Endothelial cell of umbilical vein (primary cell): ENCODE measurements at regions not wholly inside any gene's neighbourhood (a gene's known extent, or its start where the extent isn't known, plus 50 kb on each side); places are given as distances from the start of the nearest gene placed in this dataset.

Experiments used
- BruUV-seq: library from RNA; stranded (reverse); fragments of 400-500 nt; replicated peaks from 2 replicates; lab custom pipeline; 2021; lab: Mats Ljungman, UMichigan
- CTCF ChIA-PET: fragments of 300-600, 350-600 bp; sonication (Branson Sonifier 250); formaldehyde crosslinking; loops from one replicate; lab custom pipeline; 2021; ENCODE audit warnings: antibody characterized with exemption, inconsistent platforms; lab: Charles Lee
- POLR2A ChIA-PET: fragments of 300-600, 350-600 bp; sonication (Branson Sonifier 250); formaldehyde crosslinking; loops from one replicate; lab custom pipeline; 2021; ENCODE audit warnings: antibody characterized with exemption, inconsistent platforms; lab: Charles Lee
- DNase-seq: peaks from one replicate; pipeline ENCODE4 v3.0.0-alpha.2; 2011; ENCODE audit warnings: low read depth, low spot score
- FAIRE-seq: peaks from 2 replicates; lab custom pipeline; 2011; peaks lifted over from hg19 to GRCh38; lab: Jason Lieb, UNC
- H2AFZ ChIP-seq: 2 replicates; pipeline ENCODE4 v1.6.0; 2012; ENCODE audit warnings: low read depth, low read length, control low read depth, inconsistent platforms
- H3K27ac ChIP-seq: 2 replicates; pipeline ENCODE4 v1.5.1; 2011; ENCODE audit warnings: low read depth, mild to moderate bottlenecking, control low read depth, low read length, moderate library complexity; ENCODE audit not compliant: insufficient read depth
- H3K27me3 ChIP-seq, 2 experiments: 2 replicates each; pipeline versions ENCODE4 v1.6.0 to v1.6.1; 2011; ENCODE audit warnings: low read length in 2 of 2, mixed read lengths in 1 of 2; ENCODE audit not compliant: control insufficient read depth in 2 of 2, insufficient read depth in 2 of 2
- H3K36me3 ChIP-seq, 2 experiments: 2 replicates in 1 of 2; 3 replicates in 1 of 2; pipeline ENCODE4 v1.5.1; 2011; ENCODE audit warnings: low read length in 2 of 2, mild to moderate bottlenecking in 1 of 2, moderate library complexity in 1 of 2; ENCODE audit not compliant: control insufficient read depth in 2 of 2, insufficient read depth in 2 of 2; ENCODE audit errors: extremely low read depth in 1 of 2
- H3K4me1 ChIP-seq: 3 replicates; pipeline ENCODE4 v1.5.1; 2011; ENCODE audit warnings: mild to moderate bottlenecking, low read length; ENCODE audit not compliant: control insufficient read depth, insufficient read depth; ENCODE audit errors: extremely low read depth
- H3K4me2 ChIP-seq: 2 replicates; pipeline ENCODE4 v1.6.1; 2011; ENCODE audit warnings: low read length, control low read depth, mixed read lengths; ENCODE audit not compliant: insufficient read depth
- H3K4me3 ChIP-seq, 3 experiments: fragments of 200-600 bp in 1 of 3; sonication (generic), shearing (Covaris generic) in 1 of 3; replicated peaks in 1 of 3; 2 replicates each; pipeline ENCODE4 v1.5.1; 2011 to 2016; ENCODE audit warnings: control low read depth in 3 of 3, low read length in 3 of 3, mild to moderate bottlenecking in 2 of 3, inconsistent platforms in 1 of 3, low read depth in 1 of 3, moderate library complexity in 1 of 3; ENCODE audit not compliant: insufficient read depth in 1 of 3
- H3K79me2 ChIP-seq: 2 replicates; pipeline ENCODE4 v1.6.0; 2012; ENCODE audit warnings: low read length, inconsistent platforms; ENCODE audit not compliant: control insufficient read depth, insufficient read depth
- H3K9ac ChIP-seq: replicated peaks from 2 replicates; pipeline ENCODE3; 2011; ENCODE audit warnings: low read length, control low read depth; ENCODE audit not compliant: insufficient read depth; ENCODE audit errors: extremely low read depth
- H3K9me1 ChIP-seq: replicated peaks from 3 replicates; pipeline ENCODE4 v1.6.0; 2011; ENCODE audit warnings: mild to moderate bottlenecking, low read length; ENCODE audit not compliant: control insufficient read depth, insufficient read depth; ENCODE audit errors: extremely low read depth
- H3K9me3 ChIP-seq: replicated peaks from 2 replicates; pipeline ENCODE4 v1.5.1; 2012; ENCODE audit warnings: low read length, inconsistent platforms; ENCODE audit not compliant: control insufficient read depth, insufficient read depth
- H4K20me1 ChIP-seq: replicated peaks from 2 replicates; pipeline ENCODE3; 2011; ENCODE audit warnings: mild to moderate bottlenecking, low read length; ENCODE audit not compliant: control insufficient read depth, insufficient read depth; ENCODE audit errors: extremely low read depth
- CTCF ChIP-seq, 2 donors: IDR thresholded peaks; 1 replicate in 1 of 2; 2 replicates in 1 of 2; pipeline ENCODE4 v1.5.1; 2011; ENCODE audit warnings: low read length in 2 of 2, mild to moderate bottlenecking in 2 of 2, moderate library complexity in 2 of 2, control low read depth in 1 of 2, inconsistent platforms in 1 of 2, low read depth in 1 of 2; ENCODE audit not compliant: insufficient read depth in 1 of 2; ENCODE audit errors: extremely low read depth in 1 of 2
- EZH2 ChIP-seq: IDR thresholded peaks from 2 replicates; pipeline ENCODE4 v1.6.1; 2012; ENCODE audit warnings: borderline replicate concordance, low read depth, mild to moderate bottlenecking, moderate library complexity, low read length, inconsistent platforms; ENCODE audit not compliant: severe bottlenecking
- FOS ChIP-seq: IDR thresholded peaks from 2 replicates; pipeline ENCODE4 v1.6.1; 2011; ENCODE audit warnings: mild to moderate bottlenecking, low read length, moderate library complexity, borderline replicate concordance; ENCODE audit not compliant: insufficient read depth
- GATA2 ChIP-seq: IDR thresholded peaks from 2 replicates; pipeline ENCODE4 v1.7.0; 2011; ENCODE audit warnings: low read depth, mild to moderate bottlenecking, moderate library complexity, mixed read lengths, low read length; ENCODE audit not compliant: insufficient read length, insufficient read depth
- JUN ChIP-seq: IDR thresholded peaks from 2 replicates; pipeline ENCODE4 v1.6.1; 2011; ENCODE audit warnings: borderline replicate concordance, low read depth; ENCODE audit not compliant: insufficient read length, insufficient read depth
- MYC ChIP-seq: IDR thresholded peaks from one replicate; pipeline ENCODE4 v1.6.1; 2011; ENCODE audit warnings: mild to moderate bottlenecking, low read depth, low read length
- POLR2A ChIP-seq: IDR thresholded peaks from 2 replicates; pipeline ENCODE4 v1.6.1; 2012; ENCODE audit warnings: low read depth, mild to moderate bottlenecking, control low read depth, low read length
- POLR2AphosphoS5 ChIP-seq: IDR thresholded peaks from 2 replicates; pipeline ENCODE4 v1.6.1; 2012; ENCODE audit warnings: low read depth, mild to moderate bottlenecking, control low read depth, low read length, moderate library complexity; ENCODE audit not compliant: insufficient read depth
- dilution Hi-C: fragments of 300-500 bp; cut with MboI; formaldehyde crosslinking; loops from one replicate; pipeline ENCODE4 v1.15.0; 2019; ENCODE audit warnings: low sequenced_read_pairs; ENCODE audit not compliant: extremely low pct_ligation_motif_present
- intact Hi-C: fragments of 100-400 bp; cut with micrococcal nuclease; formaldehyde crosslinking; loops from one replicate; pipeline ENCODE4 v1.10.0; 2022

GRCh38 chr2:59734743-59735142 is 818.7 kb downstream of the BCL11A start:
- ChIA-PET CTCF (no interaction called here), POLR2A (no interaction called here)
- no peak for FAIRE-seq
- DNase-seq: no peak
- H3K9me3 ChIP-seq: no peaks in the 10 kb centered on the region
- no peaks in the 10 kb centered on the region for H3K27me3 ChIP-seq
- no peak overlapping the region for H3K4me3 ChIP-seq
- no peak overlapping the region for H3K9ac ChIP-seq
- dilution Hi-C loops: no loop called here
- no peak for TF ChIP-seq CTCF (IDR thresholded peaks at IDR 0.05; ENCODE audit: extremely low read depth in 1 of 2, insufficient read depth in 1 of 2, low read depth in 1 of 2, low read length in 2 of 2)
- TF ChIP-seq POLR2AphosphoS5: no peak
- TF ChIP-seq GATA2: no peak
- no peak for TF ChIP-seq JUN
- TF ChIP-seq MYC: no peak
- no peak for TF ChIP-seq EZH2
- no peak for TF ChIP-seq FOS
- no peak for TF ChIP-seq POLR2A
- H3K4me1 ChIP-seq: no peaks in the 10 kb centered on the region
- intact Hi-C loops: no loop called here
- H3K79me2 ChIP-seq: no peaks in the 10 kb centered on the region
- H3K4me2 ChIP-seq: no peak overlapping the region
- no peaks in the 10 kb centered on the region for H4K20me1 ChIP-seq
- no peak overlapping the region for H3K27ac ChIP-seq
- H3K9me1 ChIP-seq: no peaks in the 10 kb centered on the region
- BruUV-seq: no TSS peak
- H3K36me3 ChIP-seq: no peaks in the 10 kb centered on the region
- no peak overlapping the region for H2AFZ ChIP-seq
